ENCODE measurements at regions not wholly inside any gene's neighbourhood (a gene's known extent, or its start where the extent isn't known, plus 50 kb on each side); places are given as distances from the start of the nearest gene placed in this dataset.

GRCh38 chr16:86209202-86209601 lies 301.1 kb upstream of the FOXF1 start:
- Histone ChIP-seq H3K9me3 (replicated peaks in 1 of 2; ENCODE audit: control insufficient read depth in 1 of 2, insufficient read depth in 1 of 2, low read length in 2 of 2) (peaks cover 4 to 19% of the 10 kb centered on the region in 2 donors), H3K4me2 (replicated peaks; ENCODE audit: extremely low read depth, low read length, poor library complexity, severe bottlenecking) (no peak overlapping the region), H3K9ac (ENCODE audit: insufficient read depth, low read length, poor library complexity, severe bottlenecking) (no peak overlapping the region), H3K27me3 (ENCODE audit: control insufficient read depth in 2 of 2, insufficient read depth in 2 of 2, low read length in 2 of 2) (no peaks in the 10 kb centered on the region), H3K27ac (ENCODE audit: low read depth in 1 of 2, low read length in 2 of 2) (no peak overlapping the region), H3K36me3 (replicated peaks in 1 of 2; ENCODE audit: control insufficient read depth in 1 of 2, insufficient read depth in 2 of 2, low read length in 2 of 2) (no peaks in the 10 kb centered on the region), H3K4me1 (ENCODE audit: control insufficient read depth in 1 of 2, insufficient read depth in 2 of 2, low read length in 2 of 2) (no peaks in the 10 kb centered on the region), H3K79me2 (ENCODE audit: insufficient read depth, low read length) (no peaks in the 10 kb centered on the region), H3K4me3 (replicated peaks in 1 of 3; ENCODE audit: low read depth in 2 of 3, low read length in 3 of 3) (no peak overlapping the region), H2AFZ (ENCODE audit: insufficient read depth, low read depth, low read length, poor library complexity, severe bottlenecking) (no peak overlapping the region), H4K20me1 (ENCODE audit: insufficient read depth, low read length) (no peaks in the 10 kb centered on the region)
- intact Hi-C loops (cut with micrococcal nuclease), result no loop called here
- no peak for TF ChIP-seq CTCF (IDR thresholded peaks at IDR 0.05)
- WGBS (ENCODE audit: insufficient coverage), result 38% methylated on average over 2 of the region's 2 CpGs
- H3K36me3 Mint-ChIP-seq, result no peaks in the 10 kb centered on the region
- no peak overlapping the region for H3K4me3 Mint-ChIP-seq
- no peak overlapping the region for H3K27ac Mint-ChIP-seq
- H3K9me3 Mint-ChIP-seq, result peaks cover 7 to 21% (median 10%) of the 10 kb centered on the region in 7 donors
- peaks cover 12% of the 10 kb centered on the region for H3K4me1 Mint-ChIP-seq
- peaks cover 9 to 14% (median 13%) of the 10 kb centered on the region in 3 donors for H3K27me3 Mint-ChIP-seq (ENCODE audit: low read depth in 3 of 3)
- DNase-seq, result no peak

GRCh38 chr16:86210403-86211193 lies 299.7 kb upstream of the FOXF1 start:
- H3K27me3 ChIP-seq (ENCODE audit: control insufficient read depth in 2 of 2, insufficient read depth in 2 of 2, low read length in 2 of 2), result no peaks in the 10 kb centered on the region
- no peaks in the 10 kb centered on the region for H3K36me3 Mint-ChIP-seq

More at GRCh38 chr16:86210403-86211193, 299.7 kb upstream of the FOXF1 start:
- Histone ChIP-seq H3K27ac (ENCODE audit: low read depth in 1 of 2, low read length in 2 of 2) (no peak overlapping the region), H3K9me3 (replicated peaks in 1 of 2; ENCODE audit: control insufficient read depth in 1 of 2, insufficient read depth in 1 of 2, low read length in 2 of 2) (peaks cover 4 to 19% of the 10 kb centered on the region in 2 donors), H4K20me1 (ENCODE audit: insufficient read depth, low read length) (no peaks in the 10 kb centered on the region), H3K79me2 (ENCODE audit: insufficient read depth, low read length) (no peaks in the 10 kb centered on the region), H2AFZ (ENCODE audit: insufficient read depth, low read depth, low read length, poor library complexity, severe bottlenecking) (no peak overlapping the region), H3K9ac (ENCODE audit: insufficient read depth, low read length, poor library complexity, severe bottlenecking) (no peak overlapping the region), H3K36me3 (replicated peaks in 1 of 2; ENCODE audit: control insufficient read depth in 1 of 2, insufficient read depth in 2 of 2, low read length in 2 of 2) (no peaks in the 10 kb centered on the region), H3K4me1 (ENCODE audit: control insufficient read depth in 1 of 2, insufficient read depth in 2 of 2, low read length in 2 of 2) (no peaks in the 10 kb centered on the region), H3K4me2 (replicated peaks; ENCODE audit: extremely low read depth, low read length, poor library complexity, severe bottlenecking) (no peak overlapping the region), H3K4me3 (replicated peaks in 1 of 3; ENCODE audit: low read depth in 2 of 3, low read length in 3 of 3) (no peak overlapping the region)
- H3K4me3 Mint-ChIP-seq, result no peak overlapping the region
- WGBS (ENCODE audit: insufficient coverage), result 93% methylated on average over 14 of the region's 19 CpGs
- no peak for TF ChIP-seq CTCF (IDR thresholded peaks at IDR 0.05)
- DNase-seq, result no peak
- peaks cover 12% of the 10 kb centered on the region for H3K4me1 Mint-ChIP-seq
- intact Hi-C loops (cut with micrococcal nuclease), result no loop called here
- peaks cover 9 to 14% (median 10%) of the 10 kb centered on the region in 3 donors for H3K27me3 Mint-ChIP-seq (ENCODE audit: low read depth in 3 of 3)
- peaks cover 7 to 19% (median 10%) of the 10 kb centered on the region in 7 donors for H3K9me3 Mint-ChIP-seq
- no peak overlapping the region for H3K27ac Mint-ChIP-seq
